Thoracic aorta (tissue), 2 donors: ENCODE measurements at regions not wholly inside any gene's neighbourhood (a gene's known extent, or its start where the extent isn't known, plus 50 kb on each side); places are given as distances from the start of the nearest gene placed in this dataset.

ENCODE experiments used
- ATAC-seq: fragments of 150-250 bp; one replicate; pipeline ENCODE4 v1.8.0; 2017; ENCODE audit warnings: low read depth; ENCODE audit not compliant: insufficient number of reproducible peaks, low FRiP score
- DNase-seq: peaks from one replicate; pipeline ENCODE4 v3.0.0-alpha.2; 2020; ENCODE audit warnings: low spot score
- H3K27ac ChIP-seq, 2 donors: fragments of 200-600 bp; sonication (generic); 1 replicate in 1 of 2; 2 replicates in 1 of 2; pipeline ENCODE4 v1.5.1; 2016; ENCODE audit warnings: mild to moderate bottlenecking in 2 of 2, moderate library complexity in 2 of 2
- H3K27me3 ChIP-seq: fragments of 200-600 bp; sonication (generic); replicated peaks from 2 replicates; pipeline ENCODE4 v1.6.0; 2016; ENCODE audit warnings: mild to moderate bottlenecking; ENCODE audit not compliant: insufficient read depth
- H3K36me3 ChIP-seq: fragments of 200-600 bp; sonication (generic); one replicate; pipeline ENCODE4 v1.5.1; 2016
- H3K4me1 ChIP-seq, 2 donors: fragments of 200-600 bp; sonication (generic); 1 replicate in 1 of 2; 2 replicates in 1 of 2; pipeline versions ENCODE4 v1.5.1 to v1.6.0; 2016; ENCODE audit warnings: low read depth in 2 of 2, mild to moderate bottlenecking in 1 of 2; ENCODE audit not compliant: control insufficient read depth in 1 of 2
- H3K4me3 ChIP-seq: fragments of 200-600 bp; sonication (generic); 2 replicates; pipeline ENCODE4 v1.5.1; 2016; ENCODE audit warnings: mild to moderate bottlenecking
- H3K9me3 ChIP-seq: fragments of 200-600 bp; sonication (generic); 2 replicates; pipeline ENCODE4 v1.5.1; 2016
- TF ChIP-seq, protein P1 (sequence below): fragments of 200-600 bp; sonication (generic); IDR thresholded peaks from one replicate; pipeline ENCODE4 v1.5.1; 2019; ENCODE audit warnings: antibody characterized with exemption

DNA sequence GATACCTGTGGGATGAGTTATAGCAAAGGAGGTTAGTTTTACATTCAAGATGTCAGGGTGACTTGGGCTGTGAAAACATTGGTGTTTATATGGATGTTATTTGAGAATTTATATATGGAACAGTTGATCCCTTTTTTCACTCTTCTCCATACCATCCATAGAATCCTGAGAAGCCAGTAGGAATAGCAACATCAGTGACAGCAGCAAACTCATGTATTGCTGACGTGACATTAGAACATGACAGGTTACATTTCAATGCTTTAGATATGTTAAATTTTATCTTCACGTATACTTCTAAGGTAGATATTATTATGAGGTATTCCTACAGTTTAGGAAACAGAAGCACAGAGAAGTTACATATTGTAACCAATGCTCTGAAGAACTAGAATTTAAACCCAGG is 745.2 kb upstream of the GCFC2 start:
- Histone ChIP-seq H3K27ac (no peak overlapping the region), H3K36me3 (no peaks in the 10 kb centered on the region), H3K9me3 (no peaks in the 10 kb centered on the region), H3K27me3 (no peaks in the 10 kb centered on the region), H3K4me3 (no peak overlapping the region), H3K4me1 (no peaks in the 10 kb centered on the region)
- ATAC-seq (no peak), DNase-seq (no peak)
- TF ChIP-seq, protein P1, sequence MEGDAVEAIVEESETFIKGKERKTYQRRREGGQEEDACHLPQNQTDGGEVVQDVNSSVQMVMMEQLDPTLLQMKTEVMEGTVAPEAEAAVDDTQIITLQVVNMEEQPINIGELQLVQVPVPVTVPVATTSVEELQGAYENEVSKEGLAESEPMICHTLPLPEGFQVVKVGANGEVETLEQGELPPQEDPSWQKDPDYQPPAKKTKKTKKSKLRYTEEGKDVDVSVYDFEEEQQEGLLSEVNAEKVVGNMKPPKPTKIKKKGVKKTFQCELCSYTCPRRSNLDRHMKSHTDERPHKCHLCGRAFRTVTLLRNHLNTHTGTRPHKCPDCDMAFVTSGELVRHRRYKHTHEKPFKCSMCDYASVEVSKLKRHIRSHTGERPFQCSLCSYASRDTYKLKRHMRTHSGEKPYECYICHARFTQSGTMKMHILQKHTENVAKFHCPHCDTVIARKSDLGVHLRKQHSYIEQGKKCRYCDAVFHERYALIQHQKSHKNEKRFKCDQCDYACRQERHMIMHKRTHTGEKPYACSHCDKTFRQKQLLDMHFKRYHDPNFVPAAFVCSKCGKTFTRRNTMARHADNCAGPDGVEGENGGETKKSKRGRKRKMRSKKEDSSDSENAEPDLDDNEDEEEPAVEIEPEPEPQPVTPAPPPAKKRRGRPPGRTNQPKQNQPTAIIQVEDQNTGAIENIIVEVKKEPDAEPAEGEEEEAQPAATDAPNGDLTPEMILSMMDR, result no peak

DNA sequence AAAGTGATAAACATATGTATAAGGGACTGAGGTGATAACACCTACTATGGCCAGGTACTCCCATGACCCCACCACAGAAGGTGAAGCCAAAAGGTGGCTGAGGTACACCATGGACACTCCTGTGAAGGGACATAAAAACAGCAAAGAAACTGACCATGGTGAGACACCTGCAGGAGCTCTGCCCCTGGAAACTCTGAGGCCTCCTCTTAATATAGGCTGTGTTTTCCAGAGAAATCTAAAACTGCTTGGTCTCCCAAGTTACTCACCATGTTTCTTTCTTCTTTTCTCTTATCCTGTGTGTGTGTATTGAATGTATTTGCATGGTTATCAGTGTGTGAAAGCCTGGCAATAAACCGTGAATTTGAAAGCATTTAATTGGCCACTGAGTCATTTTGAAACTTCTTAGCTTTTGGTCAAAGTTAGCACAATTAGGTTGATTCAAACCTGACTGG is 739.3 kb upstream of the GCFC2 start:
- TF ChIP-seq, protein P1, result no peak
- no peak for DNase-seq
- ATAC-seq, result no peak
- Histone ChIP-seq H3K27me3 (no peaks in the 10 kb centered on the region), H3K27ac (no peak overlapping the region), H3K36me3 (no peaks in the 10 kb centered on the region), H3K4me3 (no peak overlapping the region), H3K4me1 (no peaks in the 10 kb centered on the region), H3K9me3 (no peaks in the 10 kb centered on the region)

DNA sequence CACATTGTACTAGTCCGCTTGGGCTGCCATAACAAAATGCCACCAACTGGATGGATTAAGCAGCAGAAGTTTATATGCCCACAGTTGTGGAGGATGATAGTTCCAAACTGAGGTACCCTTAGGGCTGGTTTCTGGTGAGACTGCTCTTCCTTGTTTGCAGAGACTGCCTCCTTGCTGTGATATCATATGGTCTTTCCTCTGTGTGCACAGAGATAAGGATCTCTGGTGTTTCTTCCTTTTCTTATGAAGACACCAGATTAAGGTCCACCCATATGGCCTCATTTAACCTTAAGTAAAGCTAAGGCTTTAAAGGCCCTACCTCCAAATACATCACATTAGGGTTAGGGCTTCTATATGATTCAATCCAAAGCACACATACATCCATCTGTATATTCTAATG is 738.2 kb upstream of the GCFC2 start:
- no peak for DNase-seq
- no peaks in the 10 kb centered on the region for H3K9me3 ChIP-seq
- no peaks in the 10 kb centered on the region for H3K27me3 ChIP-seq
- H3K27ac ChIP-seq, result no peak overlapping the region
- TF ChIP-seq, protein P1, result no peak
- no peaks in the 10 kb centered on the region for H3K36me3 ChIP-seq
- no peak for ATAC-seq
- no peak overlapping the region for H3K4me3 ChIP-seq
- H3K4me1 ChIP-seq, result no peaks in the 10 kb centered on the region

DNA sequence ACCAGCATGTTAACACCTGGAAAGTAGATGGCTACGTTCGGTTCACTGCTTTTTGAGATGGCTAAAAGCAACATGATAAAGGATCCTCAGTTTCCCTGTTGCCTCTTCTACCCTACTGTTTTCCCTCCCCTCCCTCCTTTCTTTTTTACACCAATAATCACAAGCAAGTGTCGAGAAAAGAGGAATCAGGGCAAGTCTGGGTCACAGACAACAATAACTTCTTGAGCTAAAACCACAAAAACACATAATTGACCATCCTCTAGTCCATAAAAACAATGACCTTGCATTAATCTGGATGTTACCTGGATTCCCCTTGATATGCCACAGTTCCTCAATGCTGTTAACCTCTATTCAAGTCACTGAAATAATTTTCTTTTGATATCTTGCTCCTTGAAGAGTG is 736.6 kb upstream of the GCFC2 start:
- H3K4me1 ChIP-seq, result no peaks in the 10 kb centered on the region
- TF ChIP-seq, protein P1, result no peak
- H3K36me3 ChIP-seq, result no peaks in the 10 kb centered on the region
- H3K27ac ChIP-seq, result no peak overlapping the region
- no peak overlapping the region for H3K4me3 ChIP-seq
- no peak for DNase-seq
- H3K9me3 ChIP-seq, result no peaks in the 10 kb centered on the region
- no peaks in the 10 kb centered on the region for H3K27me3 ChIP-seq
- ATAC-seq, result no peak

DNA sequence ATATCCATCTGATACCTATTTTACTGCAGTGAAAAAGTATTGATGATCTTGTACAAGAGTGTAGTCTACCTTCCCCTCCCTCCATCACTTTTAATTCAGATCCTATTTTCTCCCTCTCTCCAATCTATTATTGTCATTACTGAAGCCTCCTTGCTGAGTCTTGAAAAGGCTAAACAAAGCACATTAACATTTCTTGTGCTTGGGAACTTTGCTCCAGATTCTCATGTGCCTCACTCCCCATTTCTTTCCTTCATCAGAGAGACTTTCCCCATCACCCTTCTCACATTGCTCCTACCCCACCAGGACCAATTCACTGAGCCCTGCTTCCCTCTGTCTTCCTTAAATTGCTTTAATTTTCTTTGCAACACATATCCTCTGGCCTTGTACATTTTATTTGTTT is 736.2 kb upstream of the GCFC2 start:
- H3K27ac ChIP-seq, result no peak overlapping the region
- no peaks in the 10 kb centered on the region for H3K9me3 ChIP-seq
- TF ChIP-seq, protein P1, result no peak
- no peaks in the 10 kb centered on the region for H3K36me3 ChIP-seq
- no peaks in the 10 kb centered on the region for H3K4me1 ChIP-seq
- no peak overlapping the region for H3K4me3 ChIP-seq
- ATAC-seq (no peak), DNase-seq (no peak)
- no peaks in the 10 kb centered on the region for H3K27me3 ChIP-seq
